Neutrophil (primary cell): ENCODE measurements at regions not wholly inside any gene's neighbourhood (a gene's known extent, or its start where the extent isn't known, plus 50 kb on each side); places are given as distances from the start of the nearest gene placed in this dataset.

Experiments used
- H3K27ac ChIP-seq: fragments of 200-600 bp; sonication (generic); 2 replicates; pipeline ENCODE4 v1.5.1; 2016; ENCODE audit warnings: mild to moderate bottlenecking, moderate library complexity
- H3K27me3 ChIP-seq: fragments of 200-600 bp; sonication (generic); 2 replicates; pipeline ENCODE4 v1.6.0; 2016; ENCODE audit warnings: mild to moderate bottlenecking
- H3K36me3 ChIP-seq: fragments of 200-600 bp; sonication (generic); 2 replicates; pipeline ENCODE4 v1.5.1; 2017
- H3K4me1 ChIP-seq, 2 experiments: fragments of 200-600 bp in 1 of 2; sonication (generic) in 1 of 2; 1 replicate in 1 of 2; 2 replicates in 1 of 2; pipeline versions ENCODE4 v1.5.1 to v1.6.1; 2013 to 2016; ENCODE audit warnings: low read depth in 1 of 2, low read length in 1 of 2, mild to moderate bottlenecking in 1 of 2, moderate library complexity in 1 of 2; ENCODE audit not compliant: control insufficient read depth in 1 of 2, insufficient read depth in 1 of 2
- H3K4me3 ChIP-seq, 2 experiments: fragments of 200-600 bp in 1 of 2; sonication (generic) in 1 of 2; 1 replicate in 1 of 2; 2 replicates in 1 of 2; pipeline ENCODE4 v1.5.1; 2013 to 2016; ENCODE audit warnings: low read depth in 1 of 2, low read length in 1 of 2, mild to moderate bottlenecking in 1 of 2, moderate library complexity in 1 of 2
- H3K9me3 ChIP-seq: fragments of 200-600 bp; sonication (generic); 2 replicates; pipeline ENCODE4 v1.5.1; 2016
- TF ChIP-seq, protein P1 (sequence below): fragments of 200-600 bp; sonication (generic); IDR thresholded peaks from 2 replicates; pipeline ENCODE4 v1.5.1; 2016; ENCODE audit warnings: antibody characterized with exemption

DNA sequence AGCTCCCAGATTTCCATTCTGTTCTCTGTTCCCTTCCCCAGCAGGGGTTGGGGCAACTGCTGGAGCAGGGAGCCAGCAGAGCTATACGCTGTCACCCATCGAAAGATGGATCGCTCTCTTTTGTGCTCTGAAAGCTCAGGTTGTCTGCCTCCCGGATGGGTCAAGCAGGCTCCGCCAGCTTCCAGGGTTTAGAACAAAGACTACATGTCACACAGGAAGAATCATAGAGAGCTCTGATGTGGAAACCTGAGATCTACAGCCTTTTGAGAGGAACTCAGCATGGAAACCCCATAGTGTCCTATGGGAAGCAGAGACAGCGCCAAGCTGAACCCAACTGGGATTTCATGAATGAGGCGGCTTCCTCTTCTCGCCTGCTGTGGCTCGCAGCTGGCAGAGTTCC lies 205.4 kb downstream of the HS3ST1 start:
- TF ChIP-seq, protein P1, sequence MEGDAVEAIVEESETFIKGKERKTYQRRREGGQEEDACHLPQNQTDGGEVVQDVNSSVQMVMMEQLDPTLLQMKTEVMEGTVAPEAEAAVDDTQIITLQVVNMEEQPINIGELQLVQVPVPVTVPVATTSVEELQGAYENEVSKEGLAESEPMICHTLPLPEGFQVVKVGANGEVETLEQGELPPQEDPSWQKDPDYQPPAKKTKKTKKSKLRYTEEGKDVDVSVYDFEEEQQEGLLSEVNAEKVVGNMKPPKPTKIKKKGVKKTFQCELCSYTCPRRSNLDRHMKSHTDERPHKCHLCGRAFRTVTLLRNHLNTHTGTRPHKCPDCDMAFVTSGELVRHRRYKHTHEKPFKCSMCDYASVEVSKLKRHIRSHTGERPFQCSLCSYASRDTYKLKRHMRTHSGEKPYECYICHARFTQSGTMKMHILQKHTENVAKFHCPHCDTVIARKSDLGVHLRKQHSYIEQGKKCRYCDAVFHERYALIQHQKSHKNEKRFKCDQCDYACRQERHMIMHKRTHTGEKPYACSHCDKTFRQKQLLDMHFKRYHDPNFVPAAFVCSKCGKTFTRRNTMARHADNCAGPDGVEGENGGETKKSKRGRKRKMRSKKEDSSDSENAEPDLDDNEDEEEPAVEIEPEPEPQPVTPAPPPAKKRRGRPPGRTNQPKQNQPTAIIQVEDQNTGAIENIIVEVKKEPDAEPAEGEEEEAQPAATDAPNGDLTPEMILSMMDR = no peak
- no peaks in the 10 kb centered on the region for H3K36me3 ChIP-seq

DNA sequence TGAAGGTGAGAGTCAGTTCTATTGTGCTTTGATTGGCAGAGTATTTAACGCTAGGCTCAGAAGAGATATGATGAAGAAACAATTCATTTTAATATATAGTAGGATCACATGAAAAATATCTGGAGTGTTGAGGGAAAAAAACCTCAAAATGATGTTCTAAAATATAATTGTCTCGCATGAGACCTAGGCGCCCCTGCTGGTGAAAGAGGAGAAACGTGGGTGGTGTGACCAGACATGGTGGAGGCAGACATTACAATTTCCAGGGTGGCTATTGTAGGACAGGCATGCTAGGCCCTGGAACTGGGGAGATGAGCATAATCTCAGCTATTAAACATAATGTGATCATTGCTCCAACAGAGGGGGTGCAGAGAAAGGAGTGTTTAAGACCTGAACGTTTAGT lies 210.0 kb downstream of the HS3ST1 start:
- no peaks in the 10 kb centered on the region for H3K27me3 ChIP-seq
- no peaks in the 10 kb centered on the region for H3K4me1 ChIP-seq
- TF ChIP-seq, protein P1 = no peak
- H3K27ac ChIP-seq = no peak overlapping the region
- no peaks in the 10 kb centered on the region for H3K36me3 ChIP-seq
- no peak overlapping the region for H3K4me3 ChIP-seq
- no peaks in the 10 kb centered on the region for H3K9me3 ChIP-seq

More for the DNA sequence above, 205.4 kb downstream of the HS3ST1 start:
- no peaks in the 10 kb centered on the region for H3K9me3 ChIP-seq
- H3K27me3 ChIP-seq = no peaks in the 10 kb centered on the region
- no peak overlapping the region for H3K4me3 ChIP-seq
- no peak overlapping the region for H3K27ac ChIP-seq
- peaks cover 0 to 6% of the 10 kb centered on the region in 2 experiments for H3K4me1 ChIP-seq

DNA sequence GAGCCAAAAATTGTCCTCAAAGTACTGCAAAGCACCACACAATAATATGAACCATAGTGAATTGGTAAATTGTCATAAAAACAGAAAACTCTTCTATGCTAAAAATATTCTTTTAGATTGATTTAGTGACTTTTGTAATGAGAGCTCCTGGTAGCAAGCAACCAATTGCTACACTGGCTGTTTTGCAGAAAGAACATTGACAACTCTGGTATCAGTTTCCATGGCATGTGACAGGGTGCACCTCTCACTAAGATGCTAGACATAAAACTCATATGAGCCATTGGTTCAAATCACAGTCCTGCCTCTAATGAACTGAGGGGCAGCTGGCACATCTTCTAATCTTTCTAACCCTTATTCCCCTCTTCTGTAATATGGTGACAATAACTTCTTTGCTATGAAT lies 212.2 kb downstream of the HS3ST1 start:
- Histone ChIP-seq H3K27ac (no peak overlapping the region), H3K36me3 (no peaks in the 10 kb centered on the region), H3K27me3 (no peaks in the 10 kb centered on the region), H3K9me3 (no peaks in the 10 kb centered on the region), H3K4me1 (no peaks in the 10 kb centered on the region), H3K4me3 (no peak overlapping the region)
- TF ChIP-seq, protein P1 = no peak

DNA sequence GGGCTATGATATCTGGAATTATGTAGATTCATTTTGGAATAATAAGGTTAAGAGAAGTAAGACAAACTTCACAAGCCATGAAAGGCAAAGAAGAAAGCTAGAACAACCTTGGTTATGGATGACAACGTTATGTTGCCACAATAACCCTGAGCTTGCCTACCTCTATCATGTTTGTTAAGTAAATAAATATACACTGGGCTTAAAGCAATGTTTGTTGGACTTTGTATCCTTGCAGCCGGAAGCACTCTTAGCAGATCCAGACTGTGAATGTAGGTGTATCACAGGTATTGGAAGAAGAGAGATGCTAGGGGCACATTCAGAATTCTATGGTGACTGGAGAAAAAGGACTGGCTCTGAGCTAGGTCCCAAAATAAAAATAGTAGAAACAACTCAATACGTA lies 214.4 kb downstream of the HS3ST1 start:
- TF ChIP-seq, protein P1 = no peak
- Histone ChIP-seq H3K4me3 (no peak overlapping the region), H3K36me3 (no peaks in the 10 kb centered on the region), H3K4me1 (no peaks in the 10 kb centered on the region), H3K9me3 (no peaks in the 10 kb centered on the region), H3K27me3 (no peaks in the 10 kb centered on the region), H3K27ac (no peak overlapping the region)

- H3K27me3 ChIP-seq = no peaks in the 10 kb centered on the region
- TF ChIP-seq, protein P1 = no peak
- no peak overlapping the region for H3K27ac ChIP-seq
- no peaks in the 10 kb centered on the region for H3K36me3 ChIP-seq
- H3K9me3 ChIP-seq = no peaks in the 10 kb centered on the region
- no peak overlapping the region for H3K4me3 ChIP-seq
- no peaks in the 10 kb centered on the region for H3K4me1 ChIP-seq
Measured at GRCh38 chr4:11209826-11210225, 218.9 kb downstream of the HS3ST1 start.

DNA sequence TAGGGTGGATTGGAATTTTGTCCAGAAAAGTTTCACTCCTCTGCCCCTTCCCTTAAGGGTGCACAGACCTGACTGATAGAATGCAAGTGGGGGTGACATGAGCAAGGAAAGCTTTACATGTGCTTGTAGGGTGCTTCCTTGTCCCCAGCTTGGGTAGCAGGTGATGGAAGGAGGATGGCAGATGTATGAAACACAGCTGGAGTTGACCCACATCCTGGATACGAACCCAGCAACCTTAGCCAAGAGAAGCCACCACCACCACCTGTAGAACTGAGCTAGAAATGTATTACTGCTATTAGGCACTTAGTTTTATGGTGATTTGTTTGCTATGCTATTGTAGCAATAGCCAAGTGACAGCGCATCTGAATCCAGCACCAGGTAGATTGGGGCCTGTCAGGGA lies 227.4 kb downstream of the HS3ST1 start:
- H3K4me1 ChIP-seq = no peaks in the 10 kb centered on the region
- H3K36me3 ChIP-seq = no peaks in the 10 kb centered on the region
- no peak overlapping the region for H3K4me3 ChIP-seq
- H3K9me3 ChIP-seq = no peaks in the 10 kb centered on the region
- no peak overlapping the region for H3K27ac ChIP-seq
- TF ChIP-seq, protein P1 = no peak
- no peaks in the 10 kb centered on the region for H3K27me3 ChIP-seq
